ENCODE measurements at regions not wholly inside any gene's neighbourhood (a gene's known extent, or its start where the extent isn't known, plus 50 kb on each side); places are given as distances from the start of the nearest gene placed in this dataset.
"Not testable (repeated sequence)": the region's sequence is repeated elsewhere in the genome, so short reads cannot be mapped to it uniquely, and the experiment has no call there.

DNA sequence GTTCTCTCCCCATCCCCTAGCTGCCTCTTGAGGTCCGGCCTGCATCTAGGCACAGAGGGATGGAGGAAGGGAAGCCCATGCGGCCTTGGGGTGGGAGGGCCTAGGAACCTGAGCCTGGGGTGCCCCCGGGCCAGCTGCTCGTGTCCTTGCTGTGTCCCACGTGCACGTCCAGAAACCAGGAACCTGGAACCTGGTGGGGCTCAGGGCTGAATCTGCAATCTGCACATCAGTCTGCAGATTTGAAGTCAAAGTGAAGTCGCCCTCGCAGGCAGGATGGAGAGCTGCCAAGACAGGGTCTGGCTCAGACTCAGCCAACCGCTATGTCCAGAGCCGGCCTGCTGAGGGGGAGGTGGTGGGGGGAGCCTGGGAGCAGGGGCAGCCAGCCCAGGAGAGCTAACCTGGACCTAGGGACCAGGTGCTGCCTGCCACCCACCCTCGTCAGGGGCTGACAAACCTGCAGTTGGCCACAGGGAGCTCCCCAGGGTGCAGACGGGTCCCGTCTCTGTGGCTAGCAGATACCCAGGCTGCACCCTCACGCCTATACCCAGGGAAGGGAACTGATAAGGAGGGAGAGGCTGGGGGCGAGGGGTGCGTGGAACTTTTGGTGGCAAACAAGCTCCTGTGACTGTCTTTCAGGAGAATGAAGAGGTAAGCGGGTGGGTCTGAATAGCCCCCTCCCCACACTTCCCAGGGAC is 103.5 kb upstream of the SIMC1 start:
- Mint-ChIP-seq H3K4me1 (ENCODE audit: low read depth in 2 of 2) (peaks cover 15% of the 10 kb centered on the region in 2 donors), H3K27ac (no peak overlapping the region), H3K27me3 (peaks cover 51 to 53% of the 10 kb centered on the region in 2 donors), H3K9me3 (no peaks in the 10 kb centered on the region), H3K4me3 (peak overlapping the region in 1 of 2 donors; percentile 78), H3K36me3 (ENCODE audit: insufficient read depth) (no peaks in the 10 kb centered on the region)
- DNase-seq (no peak), ATAC-seq (replicated peaks) (no peak)

DNA sequence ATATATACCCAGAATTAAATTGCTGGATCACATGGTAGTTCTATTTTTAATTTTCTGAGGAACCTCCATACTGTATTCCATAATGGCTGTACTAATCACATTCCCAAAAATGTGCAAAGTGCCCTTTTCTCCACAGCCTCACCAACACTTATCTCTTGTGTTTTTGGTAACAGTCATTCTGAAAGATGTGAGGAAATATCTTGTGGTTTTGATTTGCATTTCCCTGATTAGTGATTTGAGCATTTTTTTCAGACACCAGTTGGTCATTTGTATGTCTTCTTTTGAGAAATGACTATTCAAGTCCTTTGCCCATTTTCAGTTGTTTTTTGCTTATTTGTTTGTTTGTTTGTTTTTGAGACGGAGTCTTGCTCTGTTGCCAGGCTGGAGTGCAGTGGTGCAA is 98.1 kb upstream of the SIMC1 start:
- Mint-ChIP-seq H3K27me3 (peaks cover 56 to 61% of the 10 kb centered on the region in 2 donors), H3K9me3 (peaks cover 0 to 18% of the 10 kb centered on the region in 2 donors)
- H3K4me3 Mint-ChIP-seq; H3K27ac Mint-ChIP-seq; ATAC-seq (replicated peaks); H3K36me3 Mint-ChIP-seq (ENCODE audit: insufficient read depth); H3K4me1 Mint-ChIP-seq (ENCODE audit: low read depth in 2 of 2); DNase-seq: not testable (repeated sequence)

DNA sequence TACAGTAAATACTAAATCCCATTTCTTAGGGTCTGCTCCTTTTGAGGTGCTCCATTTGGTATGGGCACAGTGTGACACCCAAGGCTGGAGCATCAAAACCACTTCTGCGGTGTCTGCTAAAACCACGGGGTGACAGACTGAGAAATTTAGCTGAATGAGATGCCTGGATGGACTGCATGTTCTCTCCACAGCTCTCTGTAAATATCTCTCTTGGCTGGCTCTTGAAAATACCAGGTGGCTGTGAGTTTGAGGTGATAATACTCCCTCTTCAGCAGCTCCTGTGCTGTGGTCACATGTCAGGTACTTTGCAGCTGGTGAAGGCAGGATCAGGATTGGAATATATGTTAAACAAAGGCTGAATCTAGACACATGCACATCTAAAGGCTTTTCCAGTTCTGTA is 93.7 kb upstream of the SIMC1 start:
- no peak overlapping the region for H3K4me3 Mint-ChIP-seq
- H3K4me1 Mint-ChIP-seq (ENCODE audit: low read depth in 2 of 2): no peaks in the 10 kb centered on the region
- H3K9me3 Mint-ChIP-seq: peaks cover 0 to 18% of the 10 kb centered on the region in 2 donors
- ATAC-seq (replicated peaks) (no peak), DNase-seq (no peak)
- no peak overlapping the region for H3K27ac Mint-ChIP-seq
- no peaks in the 10 kb centered on the region for H3K36me3 Mint-ChIP-seq (ENCODE audit: insufficient read depth)
- H3K27me3 Mint-ChIP-seq: peaks cover 59 to 89% of the 10 kb centered on the region in 2 donors

DNA sequence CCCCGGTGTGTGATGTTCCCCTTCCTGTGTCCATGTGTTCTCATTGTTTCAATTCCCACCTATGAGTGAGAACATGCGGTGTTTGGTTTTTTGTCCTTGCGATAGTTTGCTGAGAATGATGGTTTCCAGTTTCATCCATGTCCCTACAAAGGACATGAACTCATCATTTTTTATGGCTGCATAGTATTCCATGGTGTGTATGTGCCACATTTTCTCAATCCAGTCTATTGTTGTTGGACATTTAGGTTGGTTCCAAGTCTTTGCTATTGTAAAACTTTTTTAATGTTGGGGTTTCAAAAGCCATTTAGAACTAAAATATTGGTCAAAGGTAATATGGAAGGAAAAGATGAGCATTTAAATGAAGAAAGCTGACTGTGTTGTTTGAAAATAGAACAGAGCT is 88.3 kb upstream of the SIMC1 start:
- not testable (repeated sequence) for H3K4me1 Mint-ChIP-seq (ENCODE audit: low read depth in 2 of 2); DNase-seq; ATAC-seq (replicated peaks); H3K36me3 Mint-ChIP-seq (ENCODE audit: insufficient read depth); H3K4me3 Mint-ChIP-seq; H3K27ac Mint-ChIP-seq; H3K9me3 Mint-ChIP-seq
- peaks cover 49 to 82% of the 10 kb centered on the region in 2 donors for H3K27me3 Mint-ChIP-seq

DNA sequence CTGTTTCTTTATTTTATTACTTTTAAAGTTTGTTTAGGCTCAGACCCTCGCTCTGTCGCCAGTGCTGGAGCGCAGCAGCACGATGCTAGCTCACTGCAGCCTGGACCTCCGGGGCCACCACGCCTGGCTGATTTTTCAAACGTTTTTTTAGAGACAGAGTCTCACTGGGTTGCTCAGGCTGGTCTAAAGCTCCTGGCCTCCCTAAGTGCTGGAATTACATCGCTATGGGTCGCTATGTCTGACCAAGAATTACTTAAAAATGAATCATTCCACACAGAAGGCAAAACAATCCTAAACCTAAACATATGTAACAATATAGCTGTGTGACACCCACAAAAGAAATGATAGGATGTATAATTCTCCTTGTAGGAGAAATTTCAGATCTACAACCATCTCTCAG is 86.9 kb upstream of the SIMC1 start:
- ATAC-seq (replicated peaks) (no peak), DNase-seq (no peak)
- Mint-ChIP-seq H3K36me3 (ENCODE audit: insufficient read depth) (no peaks in the 10 kb centered on the region), H3K9me3 (no peaks in the 10 kb centered on the region), H3K27ac (no peak overlapping the region), H3K4me3 (no peak overlapping the region), H3K27me3 (peaks cover 52 to 85% of the 10 kb centered on the region in 2 donors), H3K4me1 (ENCODE audit: low read depth in 2 of 2) (no peaks in the 10 kb centered on the region)

DNA sequence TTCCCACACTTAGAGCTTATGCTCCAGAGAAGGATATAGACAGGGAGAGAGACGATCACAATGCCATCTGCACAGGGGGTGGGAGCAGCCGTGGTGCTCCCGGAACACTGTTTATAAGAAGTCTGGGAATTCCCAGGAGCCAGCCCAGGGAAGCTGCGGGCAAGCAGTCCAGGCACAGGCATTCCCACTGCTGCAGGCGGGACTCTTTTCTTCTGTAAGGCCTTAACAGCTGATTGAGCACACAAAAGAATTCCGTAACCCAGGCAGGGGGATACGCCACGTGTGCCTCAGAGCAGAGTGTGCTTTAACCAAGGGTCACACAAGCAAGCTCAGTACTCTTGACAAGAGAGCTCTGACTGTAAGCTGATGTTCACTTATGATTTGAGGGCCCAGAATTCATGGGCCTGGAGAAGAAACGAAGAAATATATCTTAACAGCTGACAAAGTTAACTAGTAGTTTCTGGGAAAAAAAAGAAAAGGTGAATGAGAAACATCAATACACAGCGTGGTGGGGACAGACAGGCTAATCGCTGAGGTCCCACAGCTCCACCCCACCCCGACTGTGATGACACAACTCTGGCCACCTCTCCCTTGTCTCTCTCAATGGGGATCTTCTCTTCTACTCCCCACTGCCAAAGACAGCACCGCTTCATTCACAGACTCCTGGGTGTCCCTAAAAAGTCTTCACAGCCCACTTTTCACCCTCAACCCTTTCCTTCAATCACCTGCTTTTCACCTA is 85.9 kb upstream of the SIMC1 start:
- DNase-seq: no peak
- H3K4me1 Mint-ChIP-seq (ENCODE audit: low read depth in 2 of 2): no peaks in the 10 kb centered on the region
- H3K27me3 Mint-ChIP-seq: peaks cover 53 to 85% of the 10 kb centered on the region in 2 donors
- H3K4me3 Mint-ChIP-seq: no peak overlapping the region
- no peak for ATAC-seq (replicated peaks)
- no peaks in the 10 kb centered on the region for H3K36me3 Mint-ChIP-seq (ENCODE audit: insufficient read depth)
- no peaks in the 10 kb centered on the region for H3K9me3 Mint-ChIP-seq
- no peak overlapping the region for H3K27ac Mint-ChIP-seq

DNA sequence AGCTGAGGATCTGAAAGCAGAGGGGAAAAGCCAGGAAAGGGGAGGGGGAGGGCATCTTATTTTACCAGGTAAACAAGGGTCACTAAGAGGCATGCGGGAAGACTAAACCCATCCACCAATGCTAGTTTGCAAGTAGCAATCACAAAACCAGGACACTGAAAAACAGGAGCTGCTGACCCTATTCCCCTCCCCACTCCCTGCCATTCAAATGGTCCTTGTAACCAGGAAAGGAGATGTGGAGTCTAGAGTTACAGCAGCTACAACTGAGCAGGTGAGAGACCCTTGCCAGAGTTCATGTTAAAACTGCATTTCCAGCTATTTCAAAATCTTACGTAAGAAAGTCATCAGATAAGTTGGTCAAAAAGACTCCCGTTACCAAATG is 85.3 kb upstream of the SIMC1 start:
- Mint-ChIP-seq H3K27me3 (peaks cover 59 to 85% of the 10 kb centered on the region in 2 donors), H3K27ac (no peak overlapping the region), H3K9me3 (no peaks in the 10 kb centered on the region), H3K36me3 (ENCODE audit: insufficient read depth) (no peaks in the 10 kb centered on the region), H3K4me1 (ENCODE audit: low read depth in 2 of 2) (no peaks in the 10 kb centered on the region), H3K4me3 (no peak overlapping the region)
- ATAC-seq (replicated peaks): no peak
- DNase-seq: no peak

DNA sequence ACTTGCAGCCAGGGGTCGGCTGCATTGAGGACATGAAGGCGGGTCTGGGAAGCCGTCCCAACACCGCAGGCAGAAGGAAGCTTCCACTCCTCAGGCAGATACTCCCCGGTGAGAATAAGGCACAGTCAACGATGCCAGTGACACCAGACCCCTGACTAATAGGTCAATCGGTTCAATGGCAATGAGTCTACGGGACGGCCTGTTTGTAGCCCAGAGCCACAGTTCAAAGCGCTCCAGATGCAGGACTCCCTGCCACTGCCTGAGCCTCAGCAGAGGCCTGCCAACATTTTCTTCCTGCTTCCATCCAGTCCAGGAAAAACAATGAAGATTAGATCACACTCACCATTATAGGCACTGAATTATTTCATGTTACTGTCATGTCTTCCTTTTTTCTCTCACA is 84.5 kb upstream of the SIMC1 start:
- no peak overlapping the region for H3K4me3 Mint-ChIP-seq
- H3K4me1 Mint-ChIP-seq (ENCODE audit: low read depth in 2 of 2): no peaks in the 10 kb centered on the region
- H3K9me3 Mint-ChIP-seq: no peaks in the 10 kb centered on the region
- H3K36me3 Mint-ChIP-seq (ENCODE audit: insufficient read depth): no peaks in the 10 kb centered on the region
- no peak overlapping the region for H3K27ac Mint-ChIP-seq
- H3K27me3 Mint-ChIP-seq: peaks cover 61 to 88% of the 10 kb centered on the region in 2 donors
- DNase-seq (no peak), ATAC-seq (replicated peaks) (no peak)

DNA sequence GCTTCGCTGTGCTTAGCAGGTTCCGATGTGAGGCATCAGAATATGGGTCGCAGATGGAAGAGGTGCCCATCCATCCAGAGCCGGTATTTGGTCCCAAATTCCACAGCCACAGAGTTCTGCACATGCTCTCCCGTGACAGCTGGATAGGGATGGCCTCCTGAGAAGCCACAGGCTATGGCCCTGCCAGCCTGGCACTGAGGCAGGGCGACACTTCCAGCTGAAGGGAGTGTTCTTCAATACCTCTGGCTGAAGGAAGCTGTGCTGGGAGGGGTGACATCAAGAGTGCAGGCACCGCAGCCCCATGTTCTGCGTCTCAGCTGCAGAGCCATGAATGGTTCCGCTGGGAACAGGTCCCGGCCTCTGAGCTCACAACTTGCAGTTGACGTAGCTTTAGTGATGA is 83.4 kb upstream of the SIMC1 start:
- Mint-ChIP-seq H3K27me3 (peaks cover 71 to 91% of the 10 kb centered on the region in 2 donors), H3K4me3 (no peak overlapping the region), H3K27ac (no peak overlapping the region), H3K36me3 (ENCODE audit: insufficient read depth) (no peaks in the 10 kb centered on the region), H3K4me1 (ENCODE audit: low read depth in 2 of 2) (no peaks in the 10 kb centered on the region), H3K9me3 (no peaks in the 10 kb centered on the region)
- ATAC-seq (replicated peaks) (no peak), DNase-seq (no peak)

DNA sequence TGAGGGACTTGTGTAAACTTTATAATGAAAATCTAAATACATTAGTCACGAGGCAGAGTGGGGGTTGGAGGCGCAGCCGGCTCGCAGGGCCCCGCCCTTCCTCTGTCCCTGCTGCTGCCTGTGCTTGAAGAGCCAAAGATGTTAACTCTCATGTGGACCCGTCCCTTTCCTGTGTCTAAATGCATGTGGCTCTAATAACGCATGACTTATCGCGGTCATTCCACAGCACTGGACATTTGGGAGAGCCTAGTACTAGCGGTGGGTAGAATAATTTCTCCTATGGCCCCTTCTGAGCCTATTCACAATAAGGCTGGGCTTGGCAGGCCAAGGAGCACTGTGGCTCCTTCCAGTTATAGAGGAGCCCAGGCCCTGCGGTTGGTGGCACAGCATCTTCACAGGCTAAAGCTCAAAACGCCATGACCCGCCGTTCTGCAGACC is 82.3 kb upstream of the SIMC1 start:
- Mint-ChIP-seq H3K36me3 (ENCODE audit: insufficient read depth) (no peaks in the 10 kb centered on the region), H3K4me3 (no peak overlapping the region), H3K27me3 (peaks cover 75 to 94% of the 10 kb centered on the region in 2 donors), H3K9me3 (no peaks in the 10 kb centered on the region), H3K4me1 (ENCODE audit: low read depth in 2 of 2) (no peaks in the 10 kb centered on the region), H3K27ac (no peak overlapping the region)
- no peak for ATAC-seq (replicated peaks)
- no peak for DNase-seq

DNA sequence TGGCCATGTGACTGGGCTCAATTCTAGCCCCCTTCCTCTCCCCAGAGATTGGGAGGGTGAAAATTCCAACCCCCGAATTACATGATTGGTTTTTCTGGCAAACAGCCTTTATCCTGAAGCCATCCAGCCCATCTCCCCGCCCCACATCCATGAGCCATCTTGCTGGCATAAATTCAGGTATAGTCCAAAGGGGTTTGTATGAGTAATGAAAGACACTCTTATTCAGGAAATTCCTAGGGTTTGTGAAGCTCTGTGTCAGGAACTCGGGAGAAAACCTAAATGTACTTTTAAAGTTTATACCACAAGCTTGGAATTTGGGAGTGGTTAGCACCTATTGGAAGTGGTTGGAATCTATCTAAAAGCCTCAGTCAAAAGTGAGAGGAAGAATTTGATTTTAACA is 80.6 kb upstream of the SIMC1 start:
- no peak for DNase-seq
- Mint-ChIP-seq H3K4me3 (no peak overlapping the region), H3K27me3 (peaks cover 66 to 95% of the 10 kb centered on the region in 2 donors), H3K4me1 (ENCODE audit: low read depth in 2 of 2) (no peaks in the 10 kb centered on the region), H3K36me3 (ENCODE audit: insufficient read depth) (no peaks in the 10 kb centered on the region), H3K27ac (no peak overlapping the region), H3K9me3 (no peaks in the 10 kb centered on the region)
- ATAC-seq (replicated peaks): no peak

DNA sequence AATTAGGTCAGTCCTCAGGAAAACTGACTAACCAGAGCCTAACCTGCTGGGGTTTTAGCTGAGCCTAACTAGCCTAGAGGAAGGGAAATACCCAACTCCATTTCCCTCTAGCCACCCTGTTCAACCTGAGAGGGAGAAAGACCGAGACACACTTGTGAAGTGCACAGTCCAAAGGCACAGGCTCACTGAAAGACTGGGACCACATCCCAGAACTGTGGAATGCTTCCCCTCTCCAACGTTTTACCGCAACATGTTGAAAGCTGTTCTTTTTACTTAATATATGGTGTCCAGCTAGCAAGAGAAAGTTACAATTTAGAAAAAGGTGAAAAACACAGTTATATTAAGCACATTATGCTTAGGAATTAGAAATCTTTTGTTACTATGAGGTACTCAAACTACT is 76.8 kb upstream of the SIMC1 start:
- Mint-ChIP-seq H3K4me1 (ENCODE audit: low read depth in 2 of 2) (no peaks in the 10 kb centered on the region), H3K27me3 (peaks cover 55 to 95% of the 10 kb centered on the region in 2 donors), H3K4me3 (no peak overlapping the region), H3K36me3 (ENCODE audit: insufficient read depth) (no peaks in the 10 kb centered on the region), H3K27ac (no peak overlapping the region), H3K9me3 (no peaks in the 10 kb centered on the region)
- no peak for DNase-seq
- no peak for ATAC-seq (replicated peaks)

DNA sequence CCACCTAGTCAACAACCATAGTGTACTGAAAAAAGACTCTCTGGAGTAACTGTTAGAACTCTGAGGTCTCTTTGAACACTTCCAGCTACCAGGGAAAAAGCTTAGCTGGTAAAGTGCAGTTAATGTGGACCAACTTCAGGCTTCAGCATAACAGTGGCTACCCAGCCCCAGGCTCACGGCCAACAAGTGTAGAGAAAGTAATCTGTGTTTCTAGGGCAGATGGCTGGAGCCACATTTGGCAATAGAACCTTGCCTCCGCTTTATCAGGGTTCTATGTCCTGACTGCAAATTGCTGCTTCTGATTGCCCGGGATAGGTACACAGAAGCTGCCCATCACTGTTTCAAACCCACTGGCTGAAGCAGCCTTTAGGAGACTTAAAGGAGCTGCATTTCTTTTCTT is 76.0 kb upstream of the SIMC1 start:
- Mint-ChIP-seq H3K27me3 (peaks cover 50 to 90% of the 10 kb centered on the region in 2 donors), H3K27ac (no peak overlapping the region), H3K36me3 (ENCODE audit: insufficient read depth) (no peaks in the 10 kb centered on the region), H3K4me1 (ENCODE audit: low read depth in 2 of 2) (no peaks in the 10 kb centered on the region), H3K4me3 (no peak overlapping the region), H3K9me3 (no peaks in the 10 kb centered on the region)
- DNase-seq (no peak), ATAC-seq (replicated peaks) (no peak)

DNA sequence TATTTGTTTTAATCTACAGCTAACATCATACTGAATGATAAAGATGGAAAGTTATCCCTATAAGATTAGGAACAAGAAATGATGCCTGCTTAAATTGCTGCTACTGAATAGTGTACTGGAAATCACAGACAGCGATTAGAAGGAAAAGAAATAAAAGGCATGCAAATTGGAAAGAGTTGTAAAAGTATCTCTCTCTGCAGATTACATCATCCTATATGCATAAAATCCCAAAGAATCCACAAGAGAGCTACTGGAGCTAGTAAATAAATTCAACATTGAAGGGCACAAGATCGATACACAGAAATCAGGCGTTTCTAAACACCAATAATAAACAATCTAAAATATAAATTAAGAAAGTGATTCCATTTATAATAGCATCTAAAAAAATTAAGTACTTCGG is 75.3 kb upstream of the SIMC1 start:
- no peaks in the 10 kb centered on the region for H3K36me3 Mint-ChIP-seq (ENCODE audit: insufficient read depth)
- H3K4me1 Mint-ChIP-seq (ENCODE audit: low read depth in 2 of 2): no peaks in the 10 kb centered on the region
- no peak for DNase-seq
- no peak for ATAC-seq (replicated peaks)
- peaks cover 46 to 84% of the 10 kb centered on the region in 2 donors for H3K27me3 Mint-ChIP-seq
- H3K9me3 Mint-ChIP-seq: no peaks in the 10 kb centered on the region
- no peak overlapping the region for H3K27ac Mint-ChIP-seq
- no peak overlapping the region for H3K4me3 Mint-ChIP-seq

Data from effector memory CD8-positive, alpha-beta T cell (primary cell).